Ammon's horn (tissue), 1 donor: ENCODE measurements at regions not wholly inside any gene's neighbourhood (a gene's known extent, or its start where the extent isn't known, plus 50 kb on each side); places are given as distances from the start of the nearest gene placed in this dataset.

Source experiments
- DNase-seq: peaks from one replicate; pipeline ENCODE4 v3.0.0-alpha.2; 2016; ENCODE audit warnings: low spot score

GRCh38 chr18:27826101-27826500 is 350.8 kb downstream of the CDH2 start:
- DNase-seq: no peak

- DNase-seq: no peak
These were observed 351.2 kb downstream of the CDH2 start for GRCh38 chr18:27825689-27826088.

- DNase-seq: no peak
These were observed 351.9 kb downstream of the CDH2 start for GRCh38 chr18:27824841-27825681.

- DNase-seq: no peak
These were observed 352.7 kb downstream of the CDH2 start for GRCh38 chr18:27824275-27824674.

- no peak for DNase-seq
These were observed 353.9 kb downstream of the CDH2 start for GRCh38 chr18:27823053-27823452.

- no peak for DNase-seq
These were observed 368.2 kb downstream of the CDH2 start for GRCh38 chr18:27808683-27809082.

- DNase-seq: no peak
These were observed 373.0 kb downstream of the CDH2 start for GRCh38 chr18:27803957-27804356.

GRCh38 chr18:27797484-27797883 is 379.4 kb downstream of the CDH2 start:
- no peak for DNase-seq

GRCh38 chr18:27794181-27794926 is 382.6 kb downstream of the CDH2 start:
- DNase-seq: no peak

- no peak for DNase-seq
These were observed 383.7 kb downstream of the CDH2 start for GRCh38 chr18:27793013-27793785.

- DNase-seq: no peak
These were observed 387.5 kb downstream of the CDH2 start for GRCh38 chr18:27789406-27789805.

- DNase-seq: peak; percentile 12
These were observed 389.4 kb downstream of the CDH2 start for GRCh38 chr18:27787547-27787946.

- DNase-seq: no peak
These were observed 391.0 kb downstream of the CDH2 start for GRCh38 chr18:27785815-27786471.

GRCh38 chr18:27780061-27780745 is 396.7 kb downstream of the CDH2 start:
- peak; percentile 8 for DNase-seq

GRCh38 chr18:27778925-27779324 is 398.0 kb downstream of the CDH2 start:
- DNase-seq: no peak

GRCh38 chr18:27778441-27778840 is 398.5 kb downstream of the CDH2 start:
- DNase-seq: peak; percentile 16

- no peak for DNase-seq
These were observed 404.8 kb downstream of the CDH2 start for GRCh38 chr18:27772081-27772480.

GRCh38 chr18:27771571-27771970 is 405.4 kb downstream of the CDH2 start:
- no peak for DNase-seq

GRCh38 chr18:27769152-27769551 is 407.8 kb downstream of the CDH2 start:
- DNase-seq: no peak

GRCh38 chr18:27763936-27764335 is 413.0 kb downstream of the CDH2 start:
- no peak for DNase-seq

- DNase-seq: no peak
These were observed 413.6 kb downstream of the CDH2 start for GRCh38 chr18:27763341-27763740.
